NCI-H2029 treated with DMSO at 0.1 percent for 48 hours (cell line): ENCODE measurements at regions not wholly inside any gene's neighbourhood (a gene's known extent, or its start where the extent isn't known, plus 50 kb on each side); places are given as distances from the start of the nearest gene placed in this dataset.

Experiments used
- DNase-seq: peaks from one replicate; lab custom pipeline; 2025; lab: John Stamatoyannopoulos, UW

DNA sequence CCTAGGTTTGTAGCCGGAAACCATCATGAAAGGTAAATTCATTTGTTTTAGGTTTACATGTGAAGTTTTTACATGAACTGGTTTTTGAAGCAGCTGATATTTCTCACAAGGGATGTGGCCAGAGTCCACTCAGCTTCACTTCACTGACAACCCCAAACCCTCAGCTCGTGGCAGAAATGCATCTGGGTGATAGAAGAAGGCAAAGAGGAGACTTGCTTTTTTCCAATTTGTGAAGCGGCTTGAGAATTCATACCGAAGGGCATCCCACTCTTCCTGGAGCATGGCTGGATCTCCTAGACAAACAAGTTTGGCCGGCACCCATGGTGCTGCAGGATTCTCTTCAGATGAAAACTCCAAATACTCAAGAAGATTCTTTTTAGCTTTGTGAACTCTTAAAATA lies 392.8 kb upstream of the CNR1 start:
- DNase-seq = no peak

DNA sequence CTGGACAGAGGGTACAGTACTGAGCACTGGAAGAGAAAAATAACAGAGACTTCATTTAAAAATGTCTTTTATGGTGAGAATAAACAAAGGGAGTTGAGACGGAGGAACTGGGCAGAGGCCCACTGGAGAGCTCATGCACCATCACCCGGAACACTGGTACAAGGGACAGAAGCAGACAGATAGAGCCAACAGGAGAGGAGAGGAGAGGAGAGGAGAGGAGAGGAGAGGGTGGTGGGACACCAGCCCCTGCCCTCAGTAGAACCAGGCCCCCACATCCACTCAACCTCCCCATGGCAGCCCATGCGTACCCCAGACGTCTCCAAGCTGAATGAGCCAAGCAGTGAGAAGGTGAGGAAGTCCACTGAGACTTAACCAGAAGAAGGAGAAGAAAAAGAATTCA lies 390.5 kb upstream of the CNR1 start:
- no peak for DNase-seq

DNA sequence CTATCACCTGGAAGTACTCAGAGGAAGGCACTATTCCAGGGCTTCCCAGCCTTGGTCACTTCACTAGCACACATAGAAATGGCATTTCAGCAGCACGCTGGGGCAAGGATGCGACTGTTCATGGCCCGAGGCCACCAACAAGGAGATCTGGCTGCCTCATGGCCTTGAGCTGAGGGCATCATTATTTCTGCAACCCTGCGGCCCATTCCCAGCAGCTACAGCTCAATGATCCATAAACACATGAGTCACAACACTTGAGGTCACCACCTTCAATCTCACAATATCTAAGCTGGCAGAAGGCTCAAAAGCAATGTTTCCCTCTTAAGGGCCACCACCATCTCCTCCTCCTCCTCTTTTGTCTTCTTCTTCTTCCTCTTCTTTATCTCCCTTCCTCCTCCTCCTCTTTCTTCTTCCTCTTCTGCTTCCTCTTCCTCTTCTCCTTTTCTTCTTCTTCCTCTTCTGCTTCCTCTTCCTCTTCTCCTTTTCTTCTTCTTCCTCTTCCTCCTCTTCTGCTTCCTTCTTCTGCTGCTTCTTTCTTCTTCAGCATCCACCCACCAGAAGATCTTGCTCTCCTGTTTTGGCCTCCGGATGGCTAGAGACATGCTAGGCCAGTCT lies 382.9 kb upstream of the CNR1 start:
- no peak for DNase-seq

DNA sequence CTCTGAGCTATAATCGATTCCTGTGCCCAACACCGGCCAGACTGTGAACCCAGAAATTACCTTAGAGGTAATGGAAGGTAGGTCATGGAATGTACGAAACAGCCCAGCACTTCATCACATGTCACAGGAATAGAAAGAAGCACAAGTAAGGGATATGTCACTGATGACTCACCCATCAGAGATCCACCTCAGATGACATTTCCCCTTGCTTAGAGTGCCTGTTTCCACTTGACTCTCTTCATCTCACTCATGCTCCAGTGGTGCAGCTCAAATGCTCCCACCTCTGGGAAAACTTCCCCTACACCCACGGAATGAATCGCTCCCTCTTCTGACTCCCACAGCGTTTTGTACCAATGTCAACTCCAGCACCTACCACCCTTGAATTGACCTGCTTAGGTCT lies 381.6 kb upstream of the CNR1 start:
- DNase-seq = no peak

DNA sequence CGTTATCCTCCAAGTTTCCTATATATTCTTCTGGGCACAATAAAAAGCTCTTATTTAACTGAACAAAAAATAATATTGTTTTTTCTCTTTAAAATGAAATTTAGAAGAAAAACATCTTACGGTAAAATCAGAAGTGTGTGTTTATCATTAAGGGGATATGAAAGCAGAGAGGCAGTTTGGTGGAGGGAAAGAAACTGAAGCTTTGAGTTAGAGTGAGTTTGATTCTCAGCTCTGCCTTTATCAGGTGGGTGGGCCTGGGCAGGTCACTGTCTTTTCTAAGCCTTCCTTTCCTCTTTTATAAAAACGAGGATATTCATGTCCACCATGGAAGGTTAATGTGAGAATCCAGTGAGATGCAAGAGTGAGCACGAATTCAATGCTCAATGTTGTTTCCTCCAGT lies 379.8 kb upstream of the CNR1 start:
- no peak for DNase-seq

DNA sequence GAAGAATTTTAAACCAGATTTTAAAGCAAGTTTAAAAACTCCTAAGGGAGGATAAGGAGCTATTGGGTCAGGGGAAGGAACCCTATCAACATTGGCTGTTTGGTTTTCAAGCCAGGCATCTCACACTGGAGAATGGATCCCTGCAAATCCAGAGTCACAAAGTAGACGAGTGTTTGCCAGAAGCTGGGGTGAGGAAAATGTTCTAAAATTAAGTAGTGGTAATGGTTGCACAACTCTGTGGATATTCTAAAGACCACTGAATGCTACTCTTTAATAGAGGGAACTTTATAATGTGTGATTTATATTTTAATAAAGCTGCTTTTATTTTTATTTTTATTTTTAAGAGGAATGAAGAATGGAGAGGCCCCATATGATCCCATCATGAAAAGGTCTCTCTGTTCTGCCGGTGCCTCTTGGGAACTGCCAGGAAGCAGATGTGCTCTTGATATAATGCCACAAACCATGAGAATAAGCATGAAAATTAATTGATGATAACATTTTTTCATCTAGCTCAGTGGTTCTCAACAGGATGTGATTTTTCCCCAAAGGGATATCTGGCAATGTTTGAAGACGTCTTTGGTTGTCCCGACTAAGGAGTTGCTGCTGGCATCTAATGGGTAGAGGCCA lies 379.0 kb upstream of the CNR1 start:
- DNase-seq = no peak

DNA sequence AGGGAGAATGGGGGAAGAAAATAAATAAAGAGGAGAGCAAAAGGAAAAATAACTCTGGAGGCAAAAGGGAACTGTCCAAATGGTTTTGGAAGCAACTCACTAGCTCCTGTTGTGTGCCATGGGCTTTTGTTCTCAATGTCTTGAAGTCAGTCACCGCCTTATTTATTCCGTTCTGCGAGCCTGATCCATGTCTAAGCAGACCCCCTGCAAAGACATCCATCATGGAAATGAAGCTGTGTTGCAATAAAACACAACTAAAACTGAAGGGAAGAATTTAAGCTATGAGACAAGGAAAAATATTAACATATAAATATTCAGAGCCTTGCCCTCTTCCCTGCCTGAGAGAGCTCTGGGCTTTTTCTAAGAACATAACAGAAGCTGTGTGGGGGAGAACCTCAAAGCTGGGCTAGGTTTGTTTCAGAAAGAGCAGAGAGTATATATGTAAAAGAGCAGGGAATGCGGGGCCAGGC lies 373.2 kb upstream of the CNR1 start:
- no peak for DNase-seq

DNA sequence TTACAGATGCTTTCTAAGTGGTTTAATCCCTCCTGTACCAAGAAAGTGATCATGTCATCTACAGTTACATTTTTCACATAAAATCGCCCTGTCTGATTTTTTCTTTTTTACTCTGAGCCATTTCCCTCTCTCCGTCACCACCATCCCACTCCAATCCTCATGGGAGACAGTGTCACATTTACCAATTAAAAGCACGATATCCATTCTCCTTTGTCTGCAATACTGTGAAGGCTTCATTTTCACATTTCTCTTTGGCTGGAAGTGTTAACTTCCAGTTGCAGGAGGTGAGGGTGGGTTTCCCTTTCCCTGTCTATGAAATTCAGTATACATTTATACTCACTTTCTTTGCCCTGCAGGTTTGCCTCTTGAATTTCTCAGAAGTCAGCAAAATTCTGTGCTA lies 372.7 kb upstream of the CNR1 start:
- no peak for DNase-seq

DNA sequence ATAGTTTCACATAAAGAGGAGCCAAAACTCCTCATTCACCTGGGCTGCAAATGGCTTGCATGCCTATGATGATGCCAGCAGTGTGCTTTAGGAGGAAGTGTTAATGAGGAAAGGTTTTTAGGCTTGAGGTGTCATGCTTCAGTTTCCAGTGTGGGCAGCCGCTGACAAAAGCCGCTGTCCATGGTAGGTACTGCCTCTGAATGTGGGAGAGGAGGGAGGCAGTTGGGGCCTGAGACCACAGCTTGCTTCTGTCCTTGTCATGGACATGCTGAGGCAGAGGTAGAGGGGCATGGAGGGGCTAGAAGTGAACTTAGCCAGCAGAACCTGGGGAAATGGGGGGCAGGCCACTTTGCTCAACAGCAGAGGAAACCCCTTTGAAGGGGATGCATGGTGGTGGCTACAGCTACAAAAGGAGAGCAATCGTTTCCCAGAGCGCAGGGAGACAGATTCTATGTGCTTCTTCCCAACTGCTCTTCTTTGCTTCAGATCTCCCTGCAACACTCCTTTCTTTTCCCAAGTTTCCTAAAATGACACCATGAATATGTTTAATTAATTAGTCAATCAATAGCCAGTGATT lies 372.1 kb upstream of the CNR1 start:
- no peak for DNase-seq

DNA sequence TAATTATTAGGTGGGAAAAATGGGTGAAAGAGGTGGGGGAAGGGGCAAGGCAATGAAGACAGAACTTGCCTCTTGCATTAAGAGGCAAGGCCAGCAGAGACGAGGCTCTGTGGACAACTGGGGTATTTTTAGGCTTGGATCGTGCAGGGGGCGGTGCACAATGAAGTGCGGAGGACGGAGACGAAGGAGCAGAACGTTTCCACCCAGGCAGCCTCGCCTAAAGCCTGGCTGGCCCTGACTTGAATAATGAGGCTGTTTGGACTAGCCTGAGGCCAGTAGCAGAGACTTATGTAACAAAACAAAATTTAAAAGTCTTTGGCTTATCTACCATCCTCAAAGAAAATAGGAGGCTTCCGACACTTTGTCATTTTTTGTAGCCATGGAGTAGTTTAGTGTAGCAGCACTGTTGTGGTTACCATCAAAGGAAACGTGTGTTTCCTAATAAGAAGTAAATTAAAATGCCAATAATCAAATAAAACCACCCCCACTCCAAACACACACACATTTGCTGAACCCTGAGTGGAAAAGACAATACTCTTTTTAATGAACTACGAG lies 370.0 kb upstream of the CNR1 start:
- DNase-seq = no peak

DNA sequence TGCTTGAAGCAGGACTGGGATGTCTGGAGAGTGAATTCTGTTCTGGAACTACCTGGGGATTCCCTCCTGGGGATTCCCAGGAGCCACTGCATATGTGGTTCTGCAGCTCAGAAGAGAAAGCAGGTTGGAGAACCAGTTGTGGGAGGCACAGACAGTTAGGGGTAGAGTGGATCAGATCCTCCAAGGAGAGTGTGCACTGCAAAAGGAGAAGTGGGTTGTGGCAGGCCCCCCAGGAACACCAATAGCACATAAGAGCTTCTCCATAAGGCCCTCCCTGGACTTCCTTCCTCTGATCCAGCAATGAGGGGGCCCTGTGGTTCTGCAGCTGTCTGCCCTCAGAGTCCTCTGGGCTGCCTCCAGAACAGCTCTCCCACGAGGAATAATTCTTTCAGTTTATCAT lies 369.2 kb upstream of the CNR1 start:
- DNase-seq = no peak

DNA sequence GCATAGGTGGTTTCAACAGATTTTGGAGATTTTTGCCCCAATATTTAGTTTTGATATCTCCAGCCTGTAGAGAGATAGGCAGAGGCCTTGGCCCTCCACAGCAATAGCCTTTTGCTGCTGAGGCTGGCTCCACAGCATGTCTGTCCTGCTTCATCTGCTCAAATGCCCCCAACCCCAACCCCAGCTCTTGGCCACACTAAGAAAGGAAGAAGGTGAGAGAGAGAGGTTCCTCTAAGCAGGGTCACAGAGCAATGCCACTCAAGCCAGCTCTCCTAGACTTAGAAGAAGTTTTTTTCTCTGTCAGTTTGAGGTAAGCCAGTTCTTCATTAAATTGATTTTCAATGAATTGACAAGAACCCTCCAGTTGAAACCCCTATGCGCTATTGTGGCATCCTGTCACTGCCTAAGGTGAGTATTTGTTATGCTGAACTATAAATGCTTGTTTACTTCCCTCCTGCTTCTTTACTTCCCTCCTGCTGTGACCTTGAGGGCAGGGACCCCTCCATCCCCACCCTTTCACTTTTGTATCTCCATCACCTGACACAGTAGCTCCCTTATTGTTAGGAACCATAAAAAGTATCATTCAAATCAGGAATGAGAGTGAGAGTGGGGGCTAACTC lies 366.2 kb upstream of the CNR1 start:
- DNase-seq = no peak

DNA sequence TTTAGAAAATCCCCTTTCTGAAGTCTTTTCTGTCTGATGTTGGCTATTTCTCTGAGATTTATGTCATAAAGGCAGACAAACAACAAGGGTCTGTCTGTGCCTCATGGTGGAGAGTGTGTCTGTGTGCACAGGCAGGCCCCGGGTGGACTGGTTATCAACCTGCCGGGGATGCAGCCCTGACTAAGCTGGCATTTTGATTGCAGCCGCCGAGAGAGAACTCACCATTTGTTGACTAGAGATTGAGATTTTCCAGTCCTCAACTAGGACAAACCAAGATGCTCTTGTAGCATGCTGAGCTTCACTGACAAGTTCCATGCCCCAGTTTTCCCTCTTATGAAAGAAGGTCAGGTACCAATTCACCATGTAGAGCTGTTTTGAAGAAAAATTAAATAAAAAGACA lies 363.6 kb upstream of the CNR1 start:
- DNase-seq = no peak

DNA sequence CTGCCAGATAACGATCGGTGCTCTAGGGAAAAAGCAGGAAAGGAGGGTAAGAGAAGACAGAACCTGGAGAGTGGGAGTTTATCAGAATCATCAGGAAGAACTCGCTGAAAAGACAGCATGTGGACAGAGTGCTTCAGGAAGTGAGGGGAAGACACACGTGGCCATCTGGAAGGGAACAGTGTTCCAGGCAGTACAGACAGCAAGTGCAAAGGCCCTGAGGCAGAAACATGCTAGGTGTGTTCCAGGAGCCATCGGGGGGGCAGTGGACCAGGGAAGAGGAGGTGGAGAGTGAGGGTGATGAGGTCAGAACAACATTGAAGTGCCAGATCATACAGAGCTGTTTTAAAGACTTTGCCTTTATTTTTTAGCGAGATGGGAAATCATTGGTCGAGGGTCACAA lies 354.3 kb upstream of the CNR1 start:
- no peak for DNase-seq

DNA sequence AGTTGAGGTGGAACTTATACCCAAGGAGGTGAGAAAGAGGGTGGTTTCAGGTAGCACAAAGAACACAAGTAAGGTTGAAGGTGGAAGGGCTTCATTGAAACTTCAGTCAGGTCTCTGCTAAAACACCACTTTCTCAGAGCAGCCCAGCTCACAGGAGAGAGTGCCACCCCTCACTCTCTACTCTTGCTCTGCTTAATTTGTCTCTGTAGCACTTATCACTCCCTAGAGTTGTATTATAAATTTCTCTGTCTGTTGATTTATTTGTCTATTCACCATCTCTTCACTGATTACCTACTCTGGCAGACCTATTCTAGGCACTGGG lies 353.8 kb upstream of the CNR1 start:
- DNase-seq = no peak

DNA sequence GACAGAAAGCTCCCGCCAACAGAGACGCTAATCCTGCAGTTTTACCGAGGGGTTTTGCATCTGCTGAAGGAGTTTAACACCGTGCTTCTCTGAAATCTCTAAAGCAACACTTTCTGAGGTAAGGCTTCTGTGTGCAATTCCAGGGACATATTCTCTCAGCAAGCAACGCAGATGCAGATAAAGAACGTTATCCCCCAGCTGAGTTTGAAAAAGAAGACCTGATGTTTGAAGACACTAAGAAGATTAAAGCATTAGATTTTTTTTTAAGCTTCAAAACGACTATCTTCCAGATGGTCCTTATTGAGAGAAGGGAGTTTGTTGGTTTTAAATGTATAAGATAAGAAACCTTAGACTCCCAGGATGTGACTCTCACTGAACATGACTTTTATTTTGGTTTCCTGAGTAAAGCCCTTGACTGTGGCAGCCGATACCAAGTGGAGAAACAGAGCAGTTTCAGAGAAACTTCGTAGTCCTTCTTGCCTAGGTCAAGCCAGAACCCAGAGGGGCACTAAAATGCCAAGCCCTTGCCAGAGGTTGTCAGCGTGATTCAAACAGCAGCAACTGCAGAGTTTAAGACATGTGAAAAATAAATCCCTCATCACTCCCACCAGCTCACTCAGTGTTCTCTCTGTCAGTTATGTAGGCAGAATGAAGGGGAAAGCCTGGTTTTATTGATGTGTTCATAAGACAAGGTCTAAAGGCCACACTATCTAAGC lies 353.3 kb upstream of the CNR1 start:
- no peak for DNase-seq

DNA sequence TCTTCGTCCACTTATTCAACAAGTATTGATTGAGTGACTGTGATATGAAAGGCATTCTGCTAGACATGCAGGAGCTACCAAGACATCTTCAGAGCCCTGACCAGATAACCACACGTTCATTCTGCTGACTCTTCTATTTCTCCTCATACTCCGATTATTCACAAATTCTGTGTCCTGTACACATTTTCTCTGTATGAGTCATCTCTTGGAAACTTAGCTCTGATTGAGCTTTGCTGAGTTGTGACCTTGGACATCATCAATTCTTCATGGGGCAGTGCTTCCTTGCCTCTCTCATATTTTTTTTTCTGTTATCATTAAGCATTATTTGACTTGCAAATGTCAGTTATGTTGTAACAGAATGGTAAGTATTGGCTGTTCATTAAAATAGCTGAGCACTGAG lies 351.6 kb upstream of the CNR1 start:
- no peak for DNase-seq

DNA sequence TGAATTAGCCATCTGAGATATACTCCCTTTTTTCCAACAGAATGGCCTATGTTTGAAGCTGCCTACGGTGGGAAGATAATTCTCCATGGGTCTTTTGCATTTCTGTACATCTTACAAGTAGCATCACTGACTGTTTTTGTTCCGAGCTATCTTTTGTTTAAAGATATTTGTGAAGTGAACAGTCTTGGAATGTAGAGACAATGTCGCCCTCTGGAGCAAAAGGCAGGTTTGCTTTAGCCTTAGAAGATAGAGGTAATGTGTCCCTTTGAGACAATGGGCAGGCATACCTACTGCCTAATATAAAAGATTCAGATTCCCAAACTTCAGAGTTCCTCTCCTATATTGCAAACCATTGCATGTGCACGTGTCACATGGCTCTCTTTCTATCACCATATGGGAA lies 347.8 kb upstream of the CNR1 start:
- DNase-seq = no peak

DNA sequence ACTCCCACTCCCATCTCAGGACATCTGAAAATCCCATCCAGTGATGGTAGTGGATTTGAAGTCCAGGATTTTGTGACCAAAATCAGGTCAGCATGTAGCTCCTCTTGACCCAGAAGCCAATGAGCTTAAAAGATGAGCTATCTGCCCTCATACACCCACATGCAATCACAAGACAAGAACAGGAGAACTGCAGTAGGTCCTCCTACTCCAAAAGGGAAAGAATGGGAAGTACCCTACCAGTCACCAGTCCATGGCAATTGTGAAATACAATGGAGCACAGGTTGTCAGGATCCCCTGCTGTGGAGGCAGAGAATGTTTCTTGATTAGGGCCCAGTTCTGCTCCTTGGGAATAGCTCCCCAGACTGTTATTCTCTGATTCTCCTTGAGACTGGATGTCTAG lies 347.3 kb upstream of the CNR1 start:
- no peak for DNase-seq

DNA sequence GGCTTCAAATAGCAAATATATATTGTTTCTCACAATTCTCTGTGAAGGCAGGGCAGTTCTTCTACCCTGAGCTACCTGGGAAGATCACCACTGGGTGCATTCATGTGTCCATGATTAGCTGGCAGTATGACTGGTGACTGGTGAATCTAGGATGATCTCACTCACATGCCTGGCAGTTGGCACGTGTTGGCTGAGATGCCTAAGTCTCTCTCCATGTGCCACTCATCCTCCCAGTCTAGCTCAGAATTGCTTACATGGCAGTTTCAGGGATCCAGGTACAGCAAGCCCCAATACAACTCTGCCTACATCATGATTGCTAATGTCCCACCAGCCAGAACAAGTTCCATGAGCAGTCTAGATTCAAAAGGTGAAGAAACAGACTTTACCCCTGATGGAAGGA lies 346.8 kb upstream of the CNR1 start:
- no peak for DNase-seq

DNA sequence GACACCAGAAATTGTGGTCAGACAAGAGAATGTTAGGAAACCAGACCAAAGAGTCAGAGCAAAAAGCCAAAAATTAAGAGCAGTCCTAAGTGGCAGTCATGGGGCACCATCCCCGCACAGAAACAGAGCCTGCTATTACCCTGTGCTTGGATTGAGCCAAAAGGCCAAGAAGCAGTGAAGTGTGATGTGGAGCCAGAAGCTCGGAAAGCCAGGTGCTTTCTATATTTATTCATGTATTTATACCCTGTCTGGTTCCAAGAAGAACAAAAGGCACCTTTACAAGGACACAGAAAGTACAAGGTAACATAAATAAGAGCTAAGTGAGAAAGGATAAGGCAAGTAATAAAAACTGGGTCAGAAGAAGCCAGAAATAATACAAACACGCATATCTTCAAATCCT lies 336.2 kb upstream of the CNR1 start:
- DNase-seq = no peak

DNA sequence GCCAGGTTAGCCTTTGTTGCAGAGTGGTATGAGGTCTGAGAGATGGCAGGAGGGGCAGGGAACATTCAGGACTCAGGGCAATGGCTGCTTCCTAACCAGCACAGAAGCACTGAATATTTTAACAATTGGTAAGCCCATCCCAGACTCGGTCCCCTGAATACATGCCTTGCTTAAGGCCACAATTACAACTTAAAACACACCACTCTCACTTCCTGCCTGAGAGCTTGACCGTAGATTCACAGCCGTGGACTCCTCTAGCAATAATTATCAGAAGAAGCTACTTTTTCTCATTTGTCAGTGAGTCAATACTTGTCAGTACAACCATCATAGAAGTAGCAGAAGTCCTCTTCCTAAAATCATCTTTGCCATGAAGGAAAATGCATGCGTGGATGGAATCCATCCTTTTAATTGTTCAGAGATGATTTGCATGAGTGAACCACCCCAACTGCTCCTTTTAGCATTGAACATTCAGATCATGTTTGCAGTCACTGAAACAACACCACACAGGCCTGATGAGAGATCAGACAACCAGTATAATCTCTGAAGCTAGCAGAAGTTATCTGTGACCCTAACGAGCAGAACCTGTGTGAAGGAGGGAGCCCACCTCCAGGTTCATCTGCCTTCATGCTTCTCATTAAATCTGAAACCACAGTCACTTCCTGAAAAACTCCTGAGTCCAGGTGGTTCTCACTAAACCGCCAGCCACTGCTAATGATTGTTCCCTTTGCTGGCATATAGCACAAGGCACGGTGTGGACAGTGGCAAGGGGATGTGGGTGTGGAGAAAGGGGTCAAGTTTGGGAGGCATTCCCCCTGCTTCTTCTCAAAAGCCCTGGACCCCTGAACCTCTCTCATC lies 333.9 kb upstream of the CNR1 start:
- no peak for DNase-seq
